ENCODE measurements at regions not wholly inside any gene's neighbourhood (a gene's known extent, or its start where the extent isn't known, plus 50 kb on each side); places are given as distances from the start of the nearest gene placed in this dataset.

GRCh38 chrX:7264399-7264798, 116.4 kb upstream of the PUDP start:
- no peaks in the 10 kb centered on the region for H3K9me3 Mint-ChIP-seq (ENCODE audit: low read depth, unreplicated experiment)
- no peaks in the 10 kb centered on the region for H3K4me1 Mint-ChIP-seq (ENCODE audit: low read depth, unreplicated experiment)
- DNase-seq = no peak
- no peak for TF ChIP-seq CTCF (IDR thresholded peaks at IDR 0.05; ENCODE audit: unreplicated experiment)
- intact Hi-C loops (cut with micrococcal nuclease; ENCODE audit: unreplicated experiment) = no loop called here
- H3K4me3 Mint-ChIP-seq (ENCODE audit: low read depth, unreplicated experiment) = no peak overlapping the region
- no peaks in the 10 kb centered on the region for H3K27me3 Mint-ChIP-seq (ENCODE audit: unreplicated experiment)
- H3K27ac Mint-ChIP-seq (ENCODE audit: unreplicated experiment) = no peak overlapping the region
- CTCF ChIA-PET = no interaction called here
- no TSS peak for BruUV-seq (replicated peaks)
- peaks cover 1% of the 10 kb centered on the region for H3K36me3 Mint-ChIP-seq (ENCODE audit: insufficient read depth, unreplicated experiment)

- Mint-ChIP-seq H3K9me3 (ENCODE audit: low read depth, unreplicated experiment) (no peaks in the 10 kb centered on the region), H3K4me1 (ENCODE audit: low read depth, unreplicated experiment) (no peaks in the 10 kb centered on the region), H3K4me3 (ENCODE audit: low read depth, unreplicated experiment) (no peak overlapping the region), H3K27ac (ENCODE audit: unreplicated experiment) (no peak overlapping the region), H3K36me3 (ENCODE audit: insufficient read depth, unreplicated experiment) (peaks cover 5% of the 10 kb centered on the region), H3K27me3 (ENCODE audit: unreplicated experiment) (no peaks in the 10 kb centered on the region)
- no peak for DNase-seq
- TF ChIP-seq CTCF (IDR thresholded peaks at IDR 0.05; ENCODE audit: unreplicated experiment) = no peak
- intact Hi-C loops (cut with micrococcal nuclease; ENCODE audit: unreplicated experiment) = no loop called here
- CTCF ChIA-PET = no interaction called here
- no TSS peak for BruUV-seq (replicated peaks)
These were observed 116.0 kb upstream of the PUDP start for GRCh38 chrX:7263961-7264360.

GRCh38 chrX:7263330-7263729, 115.4 kb upstream of the PUDP start:
- H3K27me3 Mint-ChIP-seq (ENCODE audit: unreplicated experiment) = no peaks in the 10 kb centered on the region
- H3K4me3 Mint-ChIP-seq (ENCODE audit: low read depth, unreplicated experiment) = no peak overlapping the region
- DNase-seq = no peak
- H3K27ac Mint-ChIP-seq (ENCODE audit: unreplicated experiment) = no peak overlapping the region
- H3K4me1 Mint-ChIP-seq (ENCODE audit: low read depth, unreplicated experiment) = no peaks in the 10 kb centered on the region
- no peak for TF ChIP-seq CTCF (IDR thresholded peaks at IDR 0.05; ENCODE audit: unreplicated experiment)
- intact Hi-C loops (cut with micrococcal nuclease; ENCODE audit: unreplicated experiment) = no loop called here
- CTCF ChIA-PET = no interaction called here
- BruUV-seq (replicated peaks) = no TSS peak
- no peaks in the 10 kb centered on the region for H3K9me3 Mint-ChIP-seq (ENCODE audit: low read depth, unreplicated experiment)
- peaks cover 5% of the 10 kb centered on the region for H3K36me3 Mint-ChIP-seq (ENCODE audit: insufficient read depth, unreplicated experiment)

- intact Hi-C loops (cut with micrococcal nuclease; ENCODE audit: unreplicated experiment) = no loop called here
- CTCF ChIA-PET = no interaction called here
- Mint-ChIP-seq H3K9me3 (ENCODE audit: low read depth, unreplicated experiment) (no peaks in the 10 kb centered on the region), H3K27me3 (ENCODE audit: unreplicated experiment) (no peaks in the 10 kb centered on the region), H3K4me1 (ENCODE audit: low read depth, unreplicated experiment) (no peaks in the 10 kb centered on the region), H3K36me3 (ENCODE audit: insufficient read depth, unreplicated experiment) (peaks cover 5% of the 10 kb centered on the region), H3K27ac (ENCODE audit: unreplicated experiment) (no peak overlapping the region), H3K4me3 (ENCODE audit: low read depth, unreplicated experiment) (no peak overlapping the region)
- no peak for DNase-seq
- no peak for TF ChIP-seq CTCF (IDR thresholded peaks at IDR 0.05; ENCODE audit: unreplicated experiment)
- BruUV-seq (replicated peaks) = no TSS peak
These were observed 114.6 kb upstream of the PUDP start for GRCh38 chrX:7262551-7262950.
